Adrenal gland (tissue), 5 donors: ENCODE measurements at regions not wholly inside any gene's neighbourhood (a gene's known extent, or its start where the extent isn't known, plus 50 kb on each side); places are given as distances from the start of the nearest gene placed in this dataset.

Experiments
- CTCF ChIP-seq, 6 experiments: fragments of 450-650 bp in 4 of 6; fragments of 200-600 bp in 2 of 6; sonication (generic) in 1 of 6; IDR thresholded peaks; 1 replicate in 5 of 6; 2 replicates in 1 of 6; pipeline versions ENCODE4 v1.5.1 to v1.8.0; 2016 to 2021; ENCODE audit warnings: antibody characterized with exemption in 6 of 6, mild to moderate bottlenecking in 2 of 6, moderate library complexity in 1 of 6
- POLR2A ChIP-seq, 2 donors: fragments of 450-650 bp; IDR thresholded peaks; one replicate each; pipeline ENCODE4 v1.6.1; 2017; ENCODE audit warnings: antibody characterized with exemption in 2 of 2, mild to moderate bottlenecking in 2 of 2, moderate library complexity in 1 of 2
- donor health status: DM: no; HTN: no; CAD: no.

GRCh38 chr1:57727121-57727520 is 303.3 kb upstream of the DAB1 start:
- TF ChIP-seq CTCF (IDR thresholded peaks at IDR 0.05) (no peak), POLR2A (IDR thresholded peaks at IDR 0.05) (no peak)
